Stimulated activated memory B cell treated with anti-CD40 and anti-IgM and Interleukin-4, amounts not matched to agents 10 μg/mL and 1 μg/mL and 100 μg/mL, for 72 hours (primary cell): ENCODE measurements at regions not wholly inside any gene's neighbourhood (a gene's known extent, or its start where the extent isn't known, plus 50 kb on each side); places are given as distances from the start of the nearest gene placed in this dataset.

Experiments used
- ATAC-seq: fragments of 150-1000 bp; cut with Tn5 transposase; 2 replicates; pipeline ENCODE4 v1.10.0; 2021
- H3K27ac Mint-ChIP-seq: one replicate; pipeline ENCODE4 v1.8.0; 2022; ENCODE audit warnings: mild to moderate bottlenecking, mixed read lengths
- H3K27me3 Mint-ChIP-seq: one replicate; pipeline ENCODE4 v1.8.0; 2022; ENCODE audit warnings: mixed read lengths
- H3K36me3 Mint-ChIP-seq: one replicate; pipeline ENCODE4 v1.8.0; 2022; ENCODE audit warnings: mixed read lengths
- H3K4me1 Mint-ChIP-seq: one replicate; pipeline ENCODE4 v1.8.0; 2022; ENCODE audit warnings: mixed read lengths
- H3K4me3 Mint-ChIP-seq: one replicate; pipeline ENCODE4 v1.8.0; 2022; ENCODE audit warnings: mild to moderate bottlenecking, moderate library complexity, mixed read lengths
- H3K9me3 Mint-ChIP-seq: one replicate; pipeline ENCODE4 v1.8.0; 2022; ENCODE audit warnings: mixed read lengths

DNA sequence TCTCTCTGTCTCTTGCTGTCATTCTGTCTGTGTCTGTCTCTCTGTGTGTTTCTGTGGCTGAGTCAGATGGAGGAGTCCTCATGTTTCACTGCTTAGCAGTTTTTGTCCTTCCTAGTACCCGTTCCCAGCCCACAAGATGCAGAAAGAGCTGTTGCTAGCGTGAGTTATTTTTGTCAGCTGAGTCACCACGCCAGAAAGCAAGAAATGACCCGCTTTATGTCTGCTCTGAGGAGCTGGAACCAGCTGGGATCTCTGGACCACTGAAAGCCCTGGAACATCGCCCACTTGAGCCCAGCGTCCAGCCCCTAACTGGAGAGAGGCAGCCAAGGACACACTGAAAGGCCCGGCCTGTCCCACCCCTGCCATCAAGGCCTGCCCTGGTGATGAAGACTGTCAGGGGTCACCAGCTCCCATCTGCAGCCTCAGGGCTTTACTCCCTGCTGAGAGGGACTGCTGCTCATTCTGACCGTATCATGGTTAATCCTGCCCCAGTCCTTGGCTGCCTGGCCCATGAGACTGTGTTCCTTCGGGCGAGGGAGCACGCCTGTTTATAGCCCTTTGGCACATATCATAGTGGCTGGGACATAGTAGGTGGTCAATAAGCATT is 101.7 kb upstream of the TPM1 start:
- Mint-ChIP-seq H3K4me3 (no peak overlapping the region), H3K9me3 (no peaks in the 10 kb centered on the region), H3K4me1 (peaks cover 3% of the 10 kb centered on the region), H3K36me3 (no peaks in the 10 kb centered on the region), H3K27ac (no peak overlapping the region), H3K27me3 (peaks cover 65% of the 10 kb centered on the region)
- ATAC-seq = no peak

DNA sequence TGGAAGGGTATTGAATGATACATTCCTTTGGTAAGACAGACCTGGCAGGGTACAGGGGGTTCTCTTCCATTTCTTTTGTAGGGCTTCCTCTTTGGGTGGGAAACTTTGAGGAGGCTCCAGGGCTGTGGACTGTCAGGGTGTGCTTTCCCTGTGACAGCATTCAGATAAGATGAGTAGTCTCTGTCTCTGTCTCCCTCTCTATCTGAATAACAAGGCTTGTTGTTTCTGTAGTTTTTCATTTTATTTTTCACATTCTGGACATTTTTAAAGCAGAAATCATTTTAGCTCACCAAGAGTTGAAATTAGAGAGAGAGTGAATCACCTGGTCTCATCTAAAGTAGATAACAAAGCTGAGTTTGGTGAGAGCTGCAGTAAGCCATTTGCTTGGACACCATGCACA is 100.8 kb upstream of the TPM1 start:
- no peaks in the 10 kb centered on the region for H3K36me3 Mint-ChIP-seq
- H3K4me1 Mint-ChIP-seq = no peaks in the 10 kb centered on the region
- H3K9me3 Mint-ChIP-seq = no peaks in the 10 kb centered on the region
- no peak overlapping the region for H3K27ac Mint-ChIP-seq
- no peak for ATAC-seq
- no peak overlapping the region for H3K4me3 Mint-ChIP-seq
- peaks cover 60% of the 10 kb centered on the region for H3K27me3 Mint-ChIP-seq

DNA sequence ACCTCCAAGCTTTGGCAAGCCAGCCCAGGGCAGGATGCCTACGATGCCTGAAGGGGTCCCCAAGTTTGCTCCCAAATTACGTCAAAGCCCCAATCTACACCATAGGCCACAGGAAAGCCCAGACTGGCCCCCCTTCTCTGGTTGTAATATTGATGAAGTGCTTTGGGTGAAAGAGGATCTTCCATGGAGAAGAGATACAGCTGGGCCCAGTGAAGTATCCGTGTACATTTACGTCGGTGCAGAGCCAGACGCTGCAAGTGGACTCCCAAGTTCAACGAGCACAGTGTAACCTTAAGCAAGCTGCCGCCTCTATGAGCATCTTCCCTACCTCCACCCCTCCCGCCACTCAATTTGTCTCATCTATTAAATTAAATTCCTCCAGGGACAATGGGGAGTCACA is 100.1 kb upstream of the TPM1 start:
- ATAC-seq = no peak
- no peak overlapping the region for H3K4me3 Mint-ChIP-seq
- peaks cover 57% of the 10 kb centered on the region for H3K27me3 Mint-ChIP-seq
- H3K27ac Mint-ChIP-seq = no peak overlapping the region
- H3K4me1 Mint-ChIP-seq = no peaks in the 10 kb centered on the region
- no peaks in the 10 kb centered on the region for H3K36me3 Mint-ChIP-seq
- H3K9me3 Mint-ChIP-seq = no peaks in the 10 kb centered on the region

DNA sequence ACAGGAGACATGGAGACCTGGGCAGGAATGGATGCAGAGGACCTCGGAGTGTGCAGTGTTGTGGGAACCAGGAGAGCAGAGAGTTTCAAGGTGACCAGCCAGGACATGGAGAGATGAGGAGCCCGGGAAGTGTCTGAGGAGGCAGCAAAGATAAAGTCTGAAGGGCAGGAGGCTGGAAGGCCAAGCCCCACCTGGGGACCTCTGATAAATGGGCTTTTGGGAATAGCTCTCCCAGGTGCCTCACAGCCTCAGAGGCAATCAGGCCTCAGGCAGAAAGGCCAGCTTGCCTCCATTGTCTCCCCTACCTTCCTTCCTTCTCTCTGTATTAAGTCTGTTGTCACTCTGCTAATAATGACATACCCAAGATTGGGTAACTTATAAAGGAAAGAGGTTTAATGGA is 97.5 kb upstream of the TPM1 start:
- H3K36me3 Mint-ChIP-seq = no peaks in the 10 kb centered on the region
- no peak for ATAC-seq

DNA sequence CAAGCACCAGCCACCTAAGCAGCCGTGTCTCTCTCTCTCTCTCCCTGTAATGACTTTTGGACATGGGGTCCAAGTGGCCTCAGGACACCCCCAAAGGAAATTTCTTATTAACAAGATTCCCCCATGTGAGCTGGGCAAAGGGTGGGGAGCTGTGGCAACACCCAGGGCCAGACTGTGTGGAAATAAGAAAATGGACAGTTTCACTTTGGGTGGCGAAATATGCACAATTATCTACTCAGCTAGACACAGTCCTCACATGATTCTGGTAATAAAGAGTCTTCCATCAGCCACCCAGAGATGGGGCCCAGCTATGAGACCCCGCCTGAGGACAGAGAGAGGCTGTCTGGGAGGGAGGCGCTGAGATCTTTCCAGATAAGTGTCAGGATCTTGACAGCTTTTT is 96.8 kb upstream of the TPM1 start:
- ATAC-seq = no peak
- H3K36me3 Mint-ChIP-seq = no peaks in the 10 kb centered on the region
- H3K9me3 Mint-ChIP-seq = no peaks in the 10 kb centered on the region
- H3K4me3 Mint-ChIP-seq = no peak overlapping the region
- no peak overlapping the region for H3K27ac Mint-ChIP-seq
- H3K4me1 Mint-ChIP-seq = no peaks in the 10 kb centered on the region
- H3K27me3 Mint-ChIP-seq = peaks cover 48% of the 10 kb centered on the region

More for the DNA sequence above, 97.5 kb upstream of the TPM1 start:
- H3K27me3 Mint-ChIP-seq = peaks cover 54% of the 10 kb centered on the region
- no peaks in the 10 kb centered on the region for H3K4me1 Mint-ChIP-seq
- no peak overlapping the region for H3K4me3 Mint-ChIP-seq
- H3K27ac Mint-ChIP-seq = no peak overlapping the region
- no peaks in the 10 kb centered on the region for H3K9me3 Mint-ChIP-seq

DNA sequence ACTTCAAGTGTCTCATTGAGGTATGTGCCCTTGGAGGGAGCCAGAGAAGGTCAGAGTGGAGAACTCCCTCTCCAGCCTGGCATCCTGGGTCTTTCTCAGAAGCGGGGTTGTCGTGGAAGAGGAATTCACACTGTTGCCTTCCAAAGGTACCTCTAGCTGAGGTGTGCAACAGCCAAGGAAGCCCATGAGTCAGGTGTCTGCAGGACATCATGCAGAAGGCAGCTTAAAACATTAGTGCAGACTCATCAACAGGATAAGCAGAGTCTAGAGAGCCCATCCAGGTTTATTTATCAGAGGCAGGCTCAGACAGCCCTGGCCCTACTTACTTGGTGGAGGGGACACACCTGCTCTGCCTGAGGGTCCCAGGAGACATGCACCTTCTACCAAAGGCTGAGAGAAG is 95.6 kb upstream of the TPM1 start:
- Mint-ChIP-seq H3K27me3 (peaks cover 36% of the 10 kb centered on the region), H3K9me3 (no peaks in the 10 kb centered on the region), H3K4me3 (no peak overlapping the region), H3K27ac (no peak overlapping the region), H3K36me3 (no peaks in the 10 kb centered on the region), H3K4me1 (no peaks in the 10 kb centered on the region)
- no peak for ATAC-seq

DNA sequence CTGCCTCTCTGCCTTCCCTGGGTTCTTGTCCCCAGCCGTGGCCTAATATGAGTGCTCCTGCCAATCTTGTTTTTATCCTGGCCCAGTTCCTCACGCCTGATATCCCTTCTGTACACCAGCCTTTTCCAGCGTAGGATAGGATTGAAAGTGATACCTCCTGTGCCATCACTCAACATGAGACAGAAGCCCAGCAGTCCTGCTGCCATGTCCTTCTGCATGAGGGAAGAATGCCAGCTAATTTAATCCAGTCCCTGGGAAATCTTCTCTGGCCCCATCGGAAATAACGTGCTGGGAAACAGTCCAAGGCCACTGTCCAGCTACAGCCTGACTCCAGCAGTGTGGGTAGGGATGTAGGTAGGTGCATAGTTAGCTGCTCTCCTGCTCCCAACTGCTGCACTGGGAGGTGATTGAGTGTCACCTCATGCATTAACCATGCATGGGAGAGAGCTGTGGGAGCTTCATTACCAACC is 92.0 kb upstream of the TPM1 start:
- Mint-ChIP-seq H3K9me3 (no peaks in the 10 kb centered on the region), H3K4me3 (no peak overlapping the region), H3K27me3 (peaks cover 39% of the 10 kb centered on the region), H3K27ac (no peak overlapping the region), H3K36me3 (no peaks in the 10 kb centered on the region), H3K4me1 (no peaks in the 10 kb centered on the region)
- no peak for ATAC-seq

DNA sequence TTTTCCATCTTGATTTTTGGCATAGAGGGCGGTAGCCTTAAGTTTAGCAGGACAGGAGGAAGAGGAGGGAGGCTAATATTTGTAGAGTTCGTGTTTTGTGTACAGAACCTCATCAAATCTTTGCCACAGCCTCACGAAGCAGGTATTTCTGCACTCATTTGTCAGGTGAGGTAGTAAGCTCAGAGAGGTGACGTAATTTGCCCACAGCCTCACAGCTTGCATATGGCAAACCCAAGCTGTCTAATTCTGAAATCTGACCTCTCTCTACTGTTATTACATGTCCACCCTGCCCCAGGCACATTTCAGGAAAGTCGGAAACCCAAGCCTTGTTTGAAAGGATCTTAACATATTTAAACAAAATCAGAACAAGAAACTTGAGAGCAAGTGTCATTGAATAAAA is 91.1 kb upstream of the TPM1 start:
- no peaks in the 10 kb centered on the region for H3K36me3 Mint-ChIP-seq
- H3K4me3 Mint-ChIP-seq = no peak overlapping the region
- peaks cover 3% of the 10 kb centered on the region for H3K4me1 Mint-ChIP-seq
- peaks cover 39% of the 10 kb centered on the region for H3K27me3 Mint-ChIP-seq
- no peak overlapping the region for H3K27ac Mint-ChIP-seq
- no peak for ATAC-seq
- H3K9me3 Mint-ChIP-seq = no peaks in the 10 kb centered on the region

DNA sequence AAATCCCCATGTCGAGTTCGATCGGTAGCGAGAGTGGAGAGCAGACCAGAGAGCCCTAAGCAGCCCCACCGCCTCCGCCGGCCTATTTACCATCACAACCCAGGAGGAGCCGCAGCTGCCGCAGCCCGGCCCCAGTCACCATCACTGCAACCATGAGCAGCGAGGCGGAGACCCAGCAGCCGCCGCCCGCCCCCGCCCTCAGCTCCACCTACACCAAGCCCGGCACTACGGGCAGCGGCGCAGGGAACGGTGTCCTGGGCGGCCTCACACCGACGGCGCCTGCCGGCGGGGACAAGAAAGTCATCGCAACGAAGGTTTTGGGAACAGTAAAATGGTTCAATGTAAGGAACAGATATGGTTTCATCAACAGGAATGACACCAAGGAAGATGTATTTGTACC is 89.5 kb upstream of the TPM1 start:
- no peaks in the 10 kb centered on the region for H3K9me3 Mint-ChIP-seq
- no peak overlapping the region for H3K27ac Mint-ChIP-seq
- ATAC-seq = no peak
- peaks cover 10% of the 10 kb centered on the region for H3K4me1 Mint-ChIP-seq
- H3K36me3 Mint-ChIP-seq = no peaks in the 10 kb centered on the region
- H3K27me3 Mint-ChIP-seq = peaks cover 38% of the 10 kb centered on the region
- no peak overlapping the region for H3K4me3 Mint-ChIP-seq

DNA sequence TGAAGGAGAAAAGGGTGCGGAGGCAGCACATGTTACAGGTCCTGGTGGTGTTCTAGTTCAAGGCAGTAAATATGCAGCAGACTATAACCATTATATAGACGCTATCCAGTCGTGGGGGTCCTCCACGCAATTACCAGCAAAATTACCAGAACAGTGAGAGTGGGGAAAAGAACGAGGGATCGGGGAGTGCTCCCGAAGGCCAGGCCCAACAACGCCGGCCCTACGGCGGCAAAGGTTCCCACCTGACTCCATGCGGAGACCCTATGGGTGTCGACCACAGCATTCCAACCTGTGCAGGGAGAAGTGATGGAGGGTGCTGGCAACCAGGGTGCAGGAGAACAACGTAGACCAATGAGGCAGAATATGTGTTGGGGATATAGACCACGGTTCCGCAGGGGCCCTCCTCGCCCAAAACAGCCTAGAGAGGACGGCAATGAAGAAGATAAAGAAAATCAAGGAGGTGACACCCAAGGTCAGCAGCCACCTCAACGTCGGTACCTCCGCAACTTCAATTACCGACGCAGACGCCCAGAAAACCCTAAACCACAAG is 89.0 kb upstream of the TPM1 start:
- H3K9me3 Mint-ChIP-seq = no peaks in the 10 kb centered on the region
- no peak overlapping the region for H3K4me3 Mint-ChIP-seq
- peaks cover 10% of the 10 kb centered on the region for H3K4me1 Mint-ChIP-seq
- no peak overlapping the region for H3K27ac Mint-ChIP-seq
- peaks cover 33% of the 10 kb centered on the region for H3K27me3 Mint-ChIP-seq
- H3K36me3 Mint-ChIP-seq = no peaks in the 10 kb centered on the region
- no peak for ATAC-seq

DNA sequence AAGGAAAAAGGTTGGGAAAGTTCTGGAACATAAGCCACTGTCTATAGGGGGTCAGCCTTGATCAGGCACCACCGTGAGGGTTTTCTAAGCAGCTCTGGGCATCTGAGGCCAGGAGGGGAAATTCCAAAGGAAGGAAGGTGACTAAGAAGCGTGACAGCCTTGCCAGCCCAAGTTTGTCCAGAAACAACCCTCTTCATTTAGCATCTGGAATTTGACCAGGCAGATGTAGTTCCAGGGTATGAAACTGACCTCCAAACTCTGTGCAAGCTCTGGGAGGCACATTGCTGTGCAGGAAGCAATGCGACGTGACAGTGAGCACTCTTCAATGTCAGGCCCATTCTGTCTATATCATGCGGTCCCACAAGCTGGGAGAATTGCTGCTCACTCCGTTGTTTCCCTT is 85.4 kb upstream of the TPM1 start:
- H3K4me3 Mint-ChIP-seq = no peak overlapping the region
- no peaks in the 10 kb centered on the region for H3K9me3 Mint-ChIP-seq
- peaks cover 10% of the 10 kb centered on the region for H3K4me1 Mint-ChIP-seq
- H3K27ac Mint-ChIP-seq = no peak overlapping the region
- no peak for ATAC-seq
- no peaks in the 10 kb centered on the region for H3K36me3 Mint-ChIP-seq
- peaks cover 17% of the 10 kb centered on the region for H3K27me3 Mint-ChIP-seq

DNA sequence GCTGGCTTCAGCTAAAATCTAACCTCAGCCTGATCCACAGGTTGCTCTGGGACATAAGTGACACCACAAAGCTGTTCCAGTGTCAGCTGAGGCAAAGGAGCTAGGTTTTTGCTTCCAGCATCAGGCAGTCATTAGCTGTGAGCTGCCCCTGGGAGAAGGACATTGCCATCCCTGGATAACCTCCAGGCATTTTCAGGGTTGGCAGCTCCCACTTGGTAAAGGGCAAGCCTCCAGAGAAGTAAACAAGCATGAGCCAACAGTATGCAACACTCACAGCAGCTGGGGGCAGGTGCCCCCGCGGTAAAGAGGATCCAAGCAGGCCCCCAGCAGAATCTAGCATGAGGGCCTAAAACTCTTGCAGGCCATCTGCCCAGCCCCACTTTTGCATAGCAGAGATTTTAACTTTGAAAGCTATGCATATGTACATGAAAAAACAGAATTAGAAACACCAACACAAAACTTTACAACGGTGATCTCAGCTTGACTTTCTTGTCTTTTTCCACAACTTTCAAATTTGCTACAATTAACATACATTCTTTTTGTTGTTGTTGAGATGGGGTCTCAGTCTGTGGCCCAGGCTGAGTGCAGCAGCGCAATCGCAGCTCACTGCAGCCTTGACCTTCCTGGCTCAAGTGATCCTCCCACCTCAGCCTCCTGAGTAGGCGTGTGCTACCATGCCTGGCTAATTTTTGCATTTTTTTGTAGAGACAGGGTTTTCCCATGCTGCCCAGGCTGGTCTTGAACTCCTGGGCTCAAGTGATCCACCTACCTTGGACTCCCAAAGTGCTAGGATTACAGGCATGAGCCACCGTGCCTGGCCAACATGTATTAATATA is 83.8 kb upstream of the TPM1 start:
- H3K27me3 Mint-ChIP-seq = peaks cover 4% of the 10 kb centered on the region
- ATAC-seq = no peak

DNA sequence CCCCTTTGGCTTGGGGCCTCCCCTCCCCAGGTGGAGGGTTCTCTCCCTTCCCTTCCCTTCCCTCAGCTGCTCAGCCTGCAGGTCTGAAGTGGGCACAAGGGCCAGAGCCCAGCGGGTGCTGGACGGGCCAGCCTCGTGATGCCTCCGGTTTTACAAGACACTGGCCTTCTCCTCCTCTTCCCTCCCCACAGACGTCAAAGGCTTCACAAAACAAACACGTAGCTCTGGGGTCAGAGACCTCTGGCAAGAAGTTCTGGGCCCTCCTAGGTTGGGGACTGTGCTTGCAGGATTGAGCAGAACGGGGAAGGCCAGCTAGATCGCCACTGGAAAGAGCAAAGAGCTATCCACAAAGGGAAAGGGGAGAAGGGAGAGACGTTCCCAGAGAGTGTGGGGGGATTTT is 81.4 kb upstream of the TPM1 start:
- ATAC-seq = no peak
- Mint-ChIP-seq H3K4me3 (no peak overlapping the region), H3K36me3 (no peaks in the 10 kb centered on the region), H3K4me1 (peaks cover 10% of the 10 kb centered on the region), H3K27ac (no peak overlapping the region), H3K9me3 (no peaks in the 10 kb centered on the region), H3K27me3 (no peaks in the 10 kb centered on the region)

More for the DNA sequence above, 83.8 kb upstream of the TPM1 start:
- H3K27ac Mint-ChIP-seq = no peak overlapping the region
- H3K36me3 Mint-ChIP-seq = no peaks in the 10 kb centered on the region
- no peaks in the 10 kb centered on the region for H3K9me3 Mint-ChIP-seq
- H3K4me3 Mint-ChIP-seq = no peak overlapping the region
- peaks cover 10% of the 10 kb centered on the region for H3K4me1 Mint-ChIP-seq

DNA sequence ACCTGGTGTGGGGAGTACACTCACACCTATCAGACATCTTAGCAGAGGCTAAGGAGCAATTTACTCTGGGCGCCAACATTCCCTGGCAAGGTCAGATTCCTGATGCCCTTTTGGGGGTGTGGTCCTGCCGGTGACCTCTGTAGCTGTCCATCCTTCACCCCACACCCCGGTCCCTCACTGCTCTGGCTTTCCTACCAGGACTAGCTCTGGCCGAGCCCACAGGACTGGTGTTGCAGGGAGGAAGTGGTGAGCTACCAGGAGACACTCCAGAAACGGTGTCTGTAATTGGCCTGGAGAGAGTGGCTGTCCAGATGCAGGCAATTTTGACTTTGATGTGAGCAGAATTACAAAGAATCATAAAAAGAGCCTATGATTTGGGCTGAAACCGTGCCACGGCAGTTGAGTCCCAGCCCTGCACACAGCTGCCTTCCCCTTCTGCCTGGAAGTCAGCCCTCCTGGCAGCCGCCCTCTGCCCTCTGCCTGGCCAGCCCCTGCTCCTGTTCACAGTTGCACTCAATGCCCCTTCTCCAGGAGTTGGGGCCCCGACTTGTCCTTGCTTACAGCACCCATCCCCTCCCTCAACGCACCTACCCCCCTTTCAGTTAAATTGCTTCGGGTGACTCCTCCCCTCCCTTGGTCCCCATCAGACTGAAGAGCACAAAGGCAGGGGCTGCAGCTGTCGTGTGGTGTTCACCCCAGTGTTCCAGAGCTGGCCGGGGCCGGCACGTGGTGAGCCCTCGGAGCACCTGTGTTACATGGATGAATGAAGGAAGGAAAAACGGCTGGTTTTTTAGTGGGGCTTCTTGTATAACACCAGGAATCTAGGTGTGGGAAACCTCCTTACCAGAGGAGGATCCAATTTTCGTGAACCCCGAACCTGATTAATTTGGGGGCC is 80.2 kb upstream of the TPM1 start:
- H3K36me3 Mint-ChIP-seq = no peaks in the 10 kb centered on the region
- H3K4me1 Mint-ChIP-seq = no peaks in the 10 kb centered on the region
- H3K27ac Mint-ChIP-seq = no peak overlapping the region
- no peak overlapping the region for H3K4me3 Mint-ChIP-seq
- H3K9me3 Mint-ChIP-seq = no peaks in the 10 kb centered on the region
- no peaks in the 10 kb centered on the region for H3K27me3 Mint-ChIP-seq
- ATAC-seq = no peak

DNA sequence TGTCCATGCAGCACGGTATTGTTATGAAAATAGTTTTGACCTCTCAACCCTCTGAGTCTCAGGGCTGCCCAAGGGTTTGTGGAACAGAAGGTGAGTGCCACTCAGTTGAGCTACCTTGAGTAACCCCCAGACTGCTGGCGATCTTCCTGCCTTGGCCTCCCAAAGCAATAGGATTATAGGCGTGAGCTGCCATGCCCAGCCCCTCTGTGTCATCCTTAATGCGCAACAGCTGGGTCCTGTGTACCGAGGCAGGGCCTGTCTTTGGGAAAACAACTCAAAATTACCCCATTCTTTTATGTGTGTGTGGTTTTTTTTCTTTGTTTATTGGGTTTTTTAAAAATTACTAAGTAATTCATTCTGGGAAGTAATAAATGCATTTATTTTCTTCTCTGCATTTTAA is 78.3 kb upstream of the TPM1 start:
- Mint-ChIP-seq H3K27ac (no peak overlapping the region), H3K9me3 (no peaks in the 10 kb centered on the region), H3K4me1 (no peaks in the 10 kb centered on the region), H3K36me3 (no peaks in the 10 kb centered on the region), H3K4me3 (no peak overlapping the region), H3K27me3 (no peaks in the 10 kb centered on the region)
- no peak for ATAC-seq
